ENCODE measurements at regions not wholly inside any gene's neighbourhood (a gene's known extent, or its start where the extent isn't known, plus 50 kb on each side); places are given as distances from the start of the nearest gene placed in this dataset.

GRCh38 chr17:74151551-74152315 lies 51.7 kb upstream of the RPL38 start:
- DNase-seq, result no peak

GRCh38 chr17:74152591-74153455 lies 50.7 kb upstream of the RPL38 start:
- DNase-seq, result no peak

- DNase-seq, result no peak
These were observed 50.0 kb upstream of the RPL38 start for GRCh38 chr17:74153456-74153810.

Data from stimulated activated CD4-positive, alpha-beta T cell treated with anti-CD3 and anti-CD28 coated beads, Interleukin-1b, Interleukin-23, amount 100 ng/mL, for 48 hours (primary cell).